ENCODE measurements at regions not wholly inside any gene's neighbourhood (a gene's known extent, or its start where the extent isn't known, plus 50 kb on each side); places are given as distances from the start of the nearest gene placed in this dataset.

GRCh38 chr7:94173436-94173835 lies 169.3 kb upstream of the BET1 start:
- FAIRE-seq, result no peak
- Histone ChIP-seq H2BK20ac (ENCODE audit: low read length) (no peak overlapping the region), H3K23ac (ENCODE audit: insufficient read length) (no peak overlapping the region)
- no peak for TF ChIP-seq CHD7 (IDR thresholded peaks at IDR 0.05; ENCODE audit: insufficient replicate concordance, low read length)

More at GRCh38 chr7:94173436-94173835, 169.3 kb upstream of the BET1 start:
- Histone ChIP-seq H3K4me3 (ENCODE audit: extremely low read depth in 1 of 4, insufficient read depth in 2 of 4, low read depth in 3 of 4, low read length in 4 of 4) (no peak overlapping the region), H4K8ac (ENCODE audit: extremely low read depth, insufficient read depth, low read length) (no peak overlapping the region), H4K20me1 (replicated peaks in 1 of 2; ENCODE audit: control insufficient read depth in 1 of 2, insufficient read depth in 2 of 2, low read length in 2 of 2) (no peaks in the 10 kb centered on the region), H3K9me3 (ENCODE audit: insufficient read depth in 2 of 2, low read depth in 1 of 2, low read length in 1 of 2) (no peaks in the 10 kb centered on the region), H3K23me2 (ENCODE audit: low read depth, low read length) (no peaks in the 10 kb centered on the region), H3K14ac (ENCODE audit: insufficient read length) (no peak overlapping the region), H2BK12ac (ENCODE audit: low read depth, low read length) (no peak overlapping the region), H3K9ac (replicated peaks in 1 of 4; ENCODE audit: extremely low read depth in 1 of 4, low read depth in 3 of 4, low read length in 3 of 4) (peak overlapping the region in 1 of 4 experiments; percentile 49; a peak in 1 of 7 replicates), H2BK5ac (ENCODE audit: low read depth, low read length) (no peak overlapping the region), H2BK120ac (replicated peaks; ENCODE audit: low read depth, low read length) (no peak overlapping the region), H2BK15ac (ENCODE audit: low read length) (no peak overlapping the region), H3K79me1 (ENCODE audit: low read depth, low read length) (no peaks in the 10 kb centered on the region), H3K4me1 (replicated peaks in 1 of 4; ENCODE audit: control insufficient read depth in 3 of 4, insufficient read depth in 4 of 4, low read length in 3 of 4) (no peaks in the 10 kb centered on the region), H4K5ac (ENCODE audit: insufficient read length, low read depth, low read length) (no peak overlapping the region), H3K27me3 (replicated peaks in 1 of 4; ENCODE audit: control insufficient read depth in 3 of 4, extremely low read depth in 1 of 4, insufficient read depth in 3 of 4, low read length in 3 of 4) (no peaks in the 10 kb centered on the region), H3K18ac (ENCODE audit: extremely low read depth, low read length) (no peak overlapping the region), H3K56ac (replicated peaks; ENCODE audit: insufficient read length, low read depth, low read length) (no peak overlapping the region), H3K27ac (ENCODE audit: low read depth, low read length) (no peak overlapping the region), H2AK5ac (ENCODE audit: low read depth, low read length) (no peak overlapping the region), H3K4ac (replicated peaks; ENCODE audit: insufficient read length, low read depth, low read length) (no peak overlapping the region), H3K36me3 (ENCODE audit: control insufficient read depth in 2 of 4, insufficient read depth in 4 of 4, low read length in 3 of 4) (no peaks in the 10 kb centered on the region), H3K4me2 (ENCODE audit: insufficient read depth in 1 of 2, low read depth in 2 of 2, low read length in 2 of 2) (no peak overlapping the region), H4K91ac (replicated peaks; ENCODE audit: insufficient read length, low read length) (no peak overlapping the region), H2AFZ (ENCODE audit: low read length) (no peak overlapping the region), H3K79me2 (ENCODE audit: control insufficient read depth in 1 of 2, insufficient read depth in 2 of 2, low read length in 2 of 2) (no peaks in the 10 kb centered on the region)
- DNase-seq (ENCODE audit: low read depth in 1 of 2, low spot score in 2 of 2), result no peak
- ChIA-PET CTCF (ENCODE audit: partially characterized antibody) (no interaction called here), POLR2A (ENCODE audit: partially characterized antibody) (no interaction called here)
- 89% methylated on average over 2 of the region's 2 CpGs; no CpG with 5 or more reads in 1 of the 2 experiments for WGBS, 2 experiments (ENCODE audit: extremely low coverage in 1 of 2, insufficient coverage in 1 of 2, insufficient read length in 1 of 2, insufficient replicate concordance in 2 of 2, low coverage in 1 of 2, low lambda C conversion rate in 2 of 2, missing lambda C conversion rate in 1 of 2)

Measured in H1 (cell line).